GM21360 (cell line): ENCODE measurements at regions not wholly inside any gene's neighbourhood (a gene's known extent, or its start where the extent isn't known, plus 50 kb on each side); places are given as distances from the start of the nearest gene placed in this dataset.
"Not testable (repeated sequence)": the region's sequence is repeated elsewhere in the genome, so short reads cannot be mapped to it uniquely, and the experiment has no call there.

Experiments used
- ATAC-seq: cut with Tn5 transposase; IDR thresholded peaks from one replicate; pipeline ENCODE4 v1.9.1; 2021; ENCODE audit warnings: mild to moderate bottlenecking, moderate library complexity; ENCODE audit not compliant: unreplicated experiment

DNA sequence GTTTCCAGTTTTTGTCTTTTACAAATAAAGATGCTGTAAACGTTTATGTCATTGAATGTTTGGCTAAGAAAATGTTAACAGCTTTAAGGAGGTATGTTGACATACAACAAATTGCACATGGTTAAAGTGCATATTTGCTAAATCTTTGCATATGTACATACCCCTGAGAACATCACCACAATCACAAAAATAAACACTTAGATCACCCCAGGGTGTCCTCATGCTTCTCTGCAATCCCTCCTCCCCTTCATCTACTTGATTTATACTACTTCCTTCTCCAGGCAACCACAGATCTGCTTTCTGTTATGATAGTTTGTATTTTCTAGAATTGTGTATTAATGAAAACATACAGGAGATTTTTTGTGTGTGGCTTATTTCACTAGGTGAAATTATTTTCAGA, 209.5 kb downstream of the GLRX3 start:
- no peak for ATAC-seq

DNA sequence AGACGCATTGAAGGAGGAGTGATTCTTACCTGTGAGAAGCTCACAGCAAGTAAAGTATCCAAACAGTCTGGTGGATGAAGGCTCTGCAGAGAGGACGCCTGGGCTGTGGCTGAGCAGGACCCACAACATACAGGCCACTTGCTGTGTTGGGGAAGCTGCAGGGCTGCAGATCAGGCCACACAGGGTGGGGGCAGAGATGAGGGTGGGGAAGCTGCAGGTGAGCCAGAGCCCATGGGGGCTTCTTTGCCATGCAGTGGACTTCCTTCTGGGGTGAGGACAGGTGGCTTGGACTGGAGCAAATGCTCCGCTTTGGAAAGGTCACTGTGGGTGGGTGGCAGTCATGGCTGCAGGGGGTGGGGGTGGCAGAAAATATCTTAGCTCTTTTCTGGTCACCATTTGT, 214.8 kb downstream of the GLRX3 start:
- ATAC-seq = no peak

DNA sequence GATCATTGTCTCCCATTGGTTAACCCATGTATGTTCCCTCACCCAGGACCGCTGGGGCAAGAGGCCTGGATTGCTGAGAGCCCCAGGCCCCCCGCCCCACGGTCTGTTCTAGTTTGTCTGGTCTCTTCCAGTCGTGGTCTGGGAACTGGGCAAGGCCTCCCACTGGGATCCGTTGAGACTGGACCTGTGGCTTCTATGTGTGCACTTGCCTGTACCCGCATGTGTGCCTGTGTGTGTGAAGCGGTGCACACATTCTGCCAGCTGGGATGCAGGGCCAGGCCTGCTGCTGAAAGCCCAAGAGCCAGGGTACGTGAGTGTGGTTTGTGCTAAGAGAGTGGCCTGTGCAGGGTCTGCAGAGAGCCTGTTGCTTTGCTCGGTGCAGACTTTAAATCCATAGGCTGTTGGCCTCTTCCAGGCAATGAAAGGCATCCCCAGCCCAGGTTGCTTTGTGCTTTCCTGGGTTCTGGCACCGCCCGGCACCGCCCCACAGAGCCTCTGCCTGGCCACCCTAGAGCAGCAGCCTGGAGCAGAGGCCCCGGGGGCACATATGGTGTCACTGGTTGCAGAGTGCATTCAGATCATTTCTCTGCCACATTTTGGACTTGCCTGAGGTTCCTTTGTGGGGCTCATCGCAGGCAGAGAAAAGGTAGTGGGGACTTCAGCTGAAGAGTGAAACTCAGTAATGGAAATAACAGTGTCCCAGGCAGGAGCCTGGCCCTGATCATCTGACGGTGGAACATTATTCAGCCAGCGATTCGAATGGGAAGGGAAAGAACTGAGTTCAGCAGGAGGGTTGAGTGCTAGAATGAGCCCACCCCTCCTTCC, 215.5 kb downstream of the GLRX3 start:
- no peak for ATAC-seq

GRCh38 chr10:130352291-130352645, 216.1 kb downstream of the GLRX3 start:
- ATAC-seq = no peak

DNA sequence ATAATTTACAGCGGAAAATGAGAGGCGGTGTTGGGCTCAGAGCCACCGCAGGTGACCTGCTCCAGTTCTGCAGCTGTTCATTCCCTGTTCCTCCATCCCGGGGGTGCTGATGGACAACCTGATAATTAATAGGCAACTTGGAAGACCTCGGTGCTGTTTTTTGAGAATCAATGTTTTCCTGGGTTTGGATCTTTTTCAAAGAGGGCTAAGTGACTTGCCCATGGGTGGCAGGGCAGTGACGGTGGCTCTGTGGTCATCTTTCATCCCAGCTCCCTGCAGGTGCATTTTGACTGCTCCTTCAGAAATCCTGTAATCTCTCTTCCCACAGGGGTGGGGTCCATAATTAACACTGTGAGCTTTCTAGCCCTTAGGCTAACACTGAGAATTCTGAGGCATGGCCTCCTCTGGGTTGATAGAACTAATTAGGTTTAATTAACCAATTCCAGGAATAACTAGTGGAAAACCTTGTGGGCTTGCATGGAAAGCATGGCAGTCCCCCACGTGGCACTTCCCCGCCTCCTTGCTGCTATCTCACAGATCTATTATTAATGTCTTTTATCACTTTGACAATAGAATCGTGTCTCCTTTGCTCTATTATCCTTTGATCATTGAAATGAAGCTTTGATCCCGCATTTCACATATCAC, 217.9 kb downstream of the GLRX3 start:
- no peak for ATAC-seq

- ATAC-seq = no peak
These were observed 218.4 kb downstream of the GLRX3 start for GRCh38 chr10:130354573-130354954.

- ATAC-seq = no peak
These were observed 219.0 kb downstream of the GLRX3 start for GRCh38 chr10:130354976-130355795.

DNA sequence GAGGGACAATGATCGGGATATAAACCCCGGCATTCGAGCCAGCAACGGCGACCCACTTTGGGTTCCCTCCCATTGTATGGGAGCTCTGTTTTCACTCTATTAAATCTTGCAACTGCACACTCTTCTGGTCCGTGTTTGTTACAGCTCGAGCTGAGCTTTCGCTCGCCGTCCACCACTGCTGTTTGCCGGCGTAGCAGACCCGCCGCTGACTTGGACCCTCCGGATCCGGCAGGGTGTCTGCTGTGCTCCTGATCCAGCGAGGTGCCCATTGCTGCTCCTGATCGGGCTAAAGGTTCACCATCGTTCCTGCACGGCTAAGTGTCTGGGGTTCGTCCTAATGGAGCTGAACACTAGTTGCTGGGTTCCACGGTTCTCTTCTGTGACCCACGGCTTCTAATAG, 220.2 kb downstream of the GLRX3 start:
- not testable (repeated sequence) for ATAC-seq

GRCh38 chr10:130357226-130357625, 221.0 kb downstream of the GLRX3 start:
- no peak for ATAC-seq

GRCh38 chr10:130357951-130358350, 221.8 kb downstream of the GLRX3 start:
- ATAC-seq = no peak

DNA sequence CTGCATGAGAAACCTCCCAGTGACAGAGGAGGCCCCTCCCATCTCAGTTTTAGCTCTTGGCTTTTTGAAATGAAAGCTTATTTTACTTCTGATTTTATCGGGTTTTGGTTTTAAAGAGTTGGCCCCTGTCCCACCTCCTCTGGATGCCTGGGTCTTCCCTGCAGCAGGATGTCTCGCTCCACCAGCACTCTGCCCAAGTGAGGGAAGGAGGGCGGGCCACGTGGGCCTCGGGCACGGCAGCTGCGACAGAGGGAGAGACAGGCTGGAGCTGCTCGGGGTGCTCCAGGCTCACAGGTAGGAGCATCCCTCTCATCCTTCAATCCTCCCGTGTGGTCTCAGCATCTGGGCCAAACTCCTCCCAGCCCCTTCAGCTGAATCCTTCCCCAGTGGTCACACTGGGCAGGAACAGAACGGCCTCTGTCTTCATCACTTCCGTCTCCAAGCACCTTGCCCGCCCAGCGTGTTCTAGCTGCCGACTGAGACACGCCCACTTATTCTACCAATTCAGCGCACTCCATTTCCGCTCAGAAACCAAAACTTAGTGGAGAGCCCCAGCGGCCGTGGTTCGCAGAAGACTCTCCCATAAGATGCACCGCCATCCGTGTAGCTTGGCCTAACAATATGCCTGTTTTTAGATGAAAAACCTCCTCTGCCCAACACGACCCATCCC, 222.9 kb downstream of the GLRX3 start:
- ATAC-seq = no peak

GRCh38 chr10:130359711-130360110, 223.5 kb downstream of the GLRX3 start:
- no peak for ATAC-seq

- no peak for ATAC-seq
These were observed 224.7 kb downstream of the GLRX3 start for GRCh38 chr10:130360826-130361311.

DNA sequence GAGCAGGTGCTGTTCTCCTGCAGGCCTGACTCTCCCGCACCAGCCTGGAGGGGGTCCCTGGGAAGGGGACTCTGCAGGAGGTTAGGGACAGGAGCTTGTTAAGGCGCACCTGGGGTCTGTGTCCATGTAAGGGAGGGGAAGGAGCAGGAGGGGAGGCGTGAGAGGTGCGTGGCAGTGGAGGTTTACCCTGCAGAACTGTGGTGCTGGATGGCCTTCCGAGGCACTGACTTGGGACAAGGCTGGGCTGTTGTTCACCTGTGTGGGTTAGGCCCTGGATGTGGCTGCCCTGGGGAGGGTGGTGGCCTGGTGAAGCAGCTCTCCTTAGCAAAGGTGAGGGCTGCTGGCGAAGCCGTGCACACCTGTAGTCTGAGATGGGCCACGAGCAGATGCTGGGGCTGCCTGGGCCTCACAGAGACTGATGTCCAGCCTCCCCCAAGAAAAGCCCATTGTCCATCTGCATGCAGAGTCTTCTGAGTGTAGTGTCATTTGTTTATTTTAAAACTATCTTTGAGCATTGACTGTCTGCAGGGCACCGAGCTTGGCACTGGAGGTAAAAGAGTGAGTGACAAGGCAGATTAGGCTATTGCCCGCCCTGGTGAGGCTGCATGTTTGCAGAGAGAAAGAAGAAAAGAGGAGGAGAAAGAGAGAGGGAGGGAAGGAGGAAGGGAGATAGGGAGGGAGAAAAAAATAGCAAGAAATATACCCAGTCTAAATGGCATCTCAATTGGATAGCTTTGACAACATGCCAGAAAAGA, 225.3 kb downstream of the GLRX3 start:
- ATAC-seq = no peak

- ATAC-seq = no peak
These were observed 226.1 kb downstream of the GLRX3 start for GRCh38 chr10:130362308-130362761.

GRCh38 chr10:130363051-130363450, 226.9 kb downstream of the GLRX3 start:
- no peak for ATAC-seq

- no peak for ATAC-seq
These were observed 227.8 kb downstream of the GLRX3 start for GRCh38 chr10:130363899-130364445.

- ATAC-seq = no peak
These were observed 228.6 kb downstream of the GLRX3 start for GRCh38 chr10:130364631-130365411.
